GM18508 (cell line): ENCODE measurements at regions not wholly inside any gene's neighbourhood (a gene's known extent, or its start where the extent isn't known, plus 50 kb on each side); places are given as distances from the start of the nearest gene placed in this dataset.

Experiments
- ATAC-seq: cut with Tn5 transposase; IDR thresholded peaks from one replicate; pipeline ENCODE4 v1.9.1; 2021; ENCODE audit warnings: moderate number of reproducible peaks; ENCODE audit not compliant: insufficient read depth, unreplicated experiment

DNA sequence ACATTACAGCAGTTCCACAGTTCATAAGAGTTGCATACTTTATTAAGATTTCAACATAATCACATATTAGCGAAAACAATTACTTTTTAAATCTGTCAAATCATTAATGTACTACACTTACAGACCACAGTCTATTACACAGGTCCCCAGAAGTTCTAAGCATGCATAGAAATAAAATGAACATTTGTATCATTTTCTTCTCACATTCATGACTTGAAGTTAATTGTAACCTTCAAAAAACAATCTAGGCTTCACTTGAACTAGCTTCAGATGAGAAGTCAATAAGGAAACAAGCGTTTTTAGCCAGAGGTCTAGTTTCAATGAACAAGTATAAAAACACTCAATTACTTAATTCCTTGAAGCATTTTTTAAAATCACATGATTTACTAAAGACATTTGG, 238.3 kb downstream of the HACE1 start:
- no peak for ATAC-seq

DNA sequence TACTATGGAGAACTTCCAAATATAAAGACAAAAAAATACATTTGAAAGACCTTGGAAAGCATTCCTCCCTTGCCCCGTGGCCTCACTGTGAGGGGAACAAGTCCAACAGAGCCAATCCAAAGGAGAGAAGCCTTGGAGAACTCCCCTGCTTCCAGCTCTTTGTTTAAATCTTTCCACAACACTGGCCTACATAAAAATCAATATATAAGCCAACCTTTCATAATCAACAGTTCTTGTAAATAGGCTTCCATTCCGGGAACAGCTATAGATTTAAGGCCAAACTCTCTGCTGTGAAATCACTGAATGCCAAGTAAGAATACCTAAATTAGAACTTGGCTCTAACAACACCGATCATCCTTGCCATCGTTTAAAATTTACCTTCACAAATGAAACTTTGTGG, 242.1 kb downstream of the HACE1 start:
- ATAC-seq, result no peak

DNA sequence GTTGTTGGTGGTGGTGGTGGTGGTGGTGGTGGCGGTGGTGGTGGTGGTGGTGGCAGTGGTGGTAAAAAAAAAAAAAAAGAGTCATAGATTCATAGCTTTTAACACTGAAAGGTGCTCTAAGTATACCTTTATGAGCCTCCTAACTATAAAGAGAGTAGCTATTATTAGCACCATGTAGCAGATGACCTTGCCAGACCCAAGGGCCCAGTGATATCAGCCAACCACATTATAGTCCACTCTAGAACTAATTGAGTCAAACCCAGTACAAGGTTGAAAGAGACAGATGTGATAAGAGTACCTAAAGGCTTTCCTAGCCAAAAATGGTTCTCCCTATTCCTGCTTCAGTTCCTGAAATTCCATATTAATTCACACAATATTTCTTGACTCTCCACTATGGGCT, 245.3 kb downstream of the HACE1 start:
- no peak for ATAC-seq

DNA sequence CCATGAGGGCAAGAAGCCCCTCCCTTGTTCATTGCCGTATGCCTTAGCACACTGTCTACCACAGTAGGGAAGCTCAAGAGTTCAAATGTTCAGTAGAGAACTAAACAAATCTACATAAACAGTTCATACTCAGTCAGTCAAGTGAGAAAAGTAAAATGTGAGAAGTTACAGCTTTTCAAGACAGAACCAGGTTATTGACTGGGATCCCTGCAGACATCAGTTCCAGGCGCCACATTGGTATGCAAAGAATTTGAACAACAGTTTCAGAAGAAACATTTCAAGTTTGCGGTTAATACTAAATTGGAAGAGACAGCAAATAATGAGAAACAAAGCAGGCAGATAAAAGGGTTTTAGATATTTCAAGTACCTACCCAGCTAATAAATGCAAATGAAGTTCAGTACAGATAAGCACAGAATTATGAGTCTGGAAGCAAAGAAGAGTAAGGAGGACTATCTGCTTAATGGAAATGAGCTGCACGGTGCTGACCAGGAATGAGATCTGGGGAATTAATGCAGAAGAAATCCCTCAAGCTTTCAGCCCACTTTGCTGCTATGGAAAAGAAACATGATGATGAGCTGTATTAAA, 246.2 kb downstream of the HACE1 start:
- no peak for ATAC-seq

DNA sequence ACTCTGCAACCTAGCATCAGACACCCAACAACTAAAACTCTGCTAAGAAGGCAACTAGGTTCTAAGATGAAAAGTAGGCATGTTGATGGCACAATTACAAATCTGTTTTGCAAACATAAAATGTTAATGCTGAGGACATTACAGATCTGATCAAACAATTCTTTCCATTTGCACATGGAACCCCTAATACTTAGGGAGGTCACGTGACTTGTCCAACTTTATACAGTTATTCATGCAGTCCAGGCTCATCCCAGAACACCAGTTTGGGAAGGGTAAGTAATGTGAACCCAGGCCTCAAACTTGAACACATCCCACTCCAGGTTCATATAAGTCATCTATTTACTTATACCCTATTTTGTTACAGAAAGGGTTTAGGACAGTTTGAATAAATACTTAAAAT, 247.2 kb downstream of the HACE1 start:
- no peak for ATAC-seq

DNA sequence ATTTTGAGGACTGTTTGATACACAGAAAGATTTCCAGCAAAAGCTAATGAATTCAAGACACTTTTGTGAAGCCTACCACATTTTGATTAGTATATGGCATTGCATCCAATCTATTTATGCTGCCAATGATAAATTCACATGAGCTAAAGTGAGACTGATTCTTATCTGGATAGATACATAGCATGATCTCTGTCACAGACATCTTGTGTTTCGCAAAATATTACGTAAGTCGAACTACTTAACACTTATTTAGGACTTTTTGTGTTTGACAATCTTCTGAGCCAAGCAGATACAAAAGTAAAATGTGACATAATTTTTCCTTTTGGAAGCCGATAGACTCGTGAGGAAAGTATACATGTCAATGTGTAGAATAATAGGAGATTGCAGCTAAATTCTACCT, 251.6 kb downstream of the HACE1 start:
- ATAC-seq, result no peak

DNA sequence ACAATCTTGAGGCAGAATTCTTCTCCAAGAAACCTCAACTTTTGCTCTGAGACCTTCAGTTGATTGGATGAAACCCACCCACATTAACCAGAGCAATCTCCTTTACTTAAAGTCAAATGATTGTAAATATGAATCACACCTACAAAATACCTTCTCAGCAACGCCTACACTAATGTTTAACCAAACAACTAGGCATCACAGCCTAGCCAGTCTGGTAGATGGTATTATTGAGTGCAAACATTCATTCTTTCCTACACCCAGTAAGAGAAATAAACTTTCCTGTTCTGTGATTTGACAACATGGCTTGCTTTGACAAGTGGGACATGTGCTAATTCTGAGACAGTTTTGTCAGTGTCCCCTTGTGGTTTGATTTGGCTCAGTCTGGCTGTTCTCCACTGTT, 252.2 kb downstream of the HACE1 start:
- no peak for ATAC-seq

DNA sequence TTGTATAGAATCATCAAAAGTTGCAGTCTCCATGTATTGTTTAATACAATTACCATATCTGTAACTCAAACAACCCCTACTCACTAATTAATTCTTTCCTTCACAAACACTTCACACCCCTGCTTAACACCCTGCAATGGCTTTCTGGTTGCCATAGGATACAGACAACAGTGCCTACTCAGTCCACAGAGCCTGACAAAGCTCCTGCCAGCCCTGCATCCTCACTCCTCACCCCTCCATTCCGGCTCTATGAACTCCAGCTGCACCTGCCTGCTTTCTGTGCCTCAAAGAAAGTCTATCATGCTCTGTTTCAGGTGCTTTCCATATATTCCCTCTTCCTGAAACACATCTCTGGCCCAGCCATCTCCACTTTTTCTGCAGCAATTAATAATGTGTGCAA, 253.4 kb downstream of the HACE1 start:
- no peak for ATAC-seq

DNA sequence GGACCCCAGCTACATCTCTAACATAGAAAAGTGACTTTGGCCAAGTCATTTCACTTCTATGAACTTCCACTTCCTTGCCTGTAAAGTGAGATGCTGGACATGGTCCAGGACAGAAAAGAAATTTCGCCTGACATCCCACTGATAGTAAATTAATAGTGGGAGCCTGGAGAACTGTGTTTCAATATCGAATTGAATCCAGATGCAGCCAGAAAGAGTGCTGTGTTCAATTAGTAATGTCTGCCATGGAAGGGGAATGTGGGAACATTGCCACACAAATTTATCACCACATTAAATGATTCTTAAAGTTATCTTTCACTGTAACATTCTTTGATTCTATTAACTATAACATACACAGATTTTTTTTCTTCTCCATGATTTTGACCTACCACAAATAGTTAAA, 255.0 kb downstream of the HACE1 start:
- no peak for ATAC-seq

DNA sequence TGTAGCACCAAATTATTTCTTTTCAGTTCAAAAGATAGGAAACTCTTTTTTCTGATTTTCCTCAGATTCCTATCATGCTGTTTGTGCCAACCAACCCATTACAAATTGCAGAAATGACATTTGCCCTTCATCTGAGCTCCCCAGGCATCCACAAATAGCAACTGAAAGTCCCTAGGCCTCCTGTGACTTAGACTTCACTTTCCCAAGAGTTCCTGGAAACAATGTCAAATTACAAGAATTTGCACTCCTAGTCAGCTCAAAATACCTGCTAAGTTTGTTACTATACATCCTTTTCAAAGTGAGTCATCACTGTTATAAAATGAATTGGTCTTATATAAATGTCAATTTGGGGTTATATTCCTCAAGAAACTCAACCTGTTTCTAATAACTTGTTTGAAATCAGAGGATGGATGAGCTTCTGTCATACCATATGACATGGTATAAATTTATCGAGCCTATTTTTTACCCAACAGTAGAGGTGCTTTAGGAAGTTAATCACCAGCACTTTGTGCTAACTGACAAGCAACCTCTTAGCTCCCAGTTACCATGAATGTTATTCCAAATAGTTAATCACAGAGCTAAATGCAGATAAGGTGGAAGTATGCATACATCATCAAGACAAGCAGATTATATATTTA, 256.5 kb downstream of the HACE1 start:
- no peak for ATAC-seq

DNA sequence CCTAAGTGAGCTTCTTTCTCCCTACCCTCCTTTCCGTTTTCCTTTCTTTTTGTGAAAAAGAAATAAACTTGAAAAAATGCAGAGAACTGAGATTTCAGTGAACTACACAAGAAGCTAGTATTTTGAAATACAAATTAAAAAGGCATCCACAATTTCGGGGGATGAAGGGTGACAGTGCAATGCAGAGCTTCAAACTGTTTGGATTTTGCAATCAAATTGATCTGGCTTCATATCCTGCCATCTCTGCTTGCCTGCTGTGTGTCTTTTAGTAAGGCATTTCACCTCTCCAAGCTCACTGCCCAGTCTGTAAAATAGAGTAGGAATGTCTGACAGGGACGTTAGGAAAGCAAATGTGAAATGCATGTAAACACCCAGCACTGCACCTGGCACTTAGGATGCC, 258.0 kb downstream of the HACE1 start:
- no peak for ATAC-seq

DNA sequence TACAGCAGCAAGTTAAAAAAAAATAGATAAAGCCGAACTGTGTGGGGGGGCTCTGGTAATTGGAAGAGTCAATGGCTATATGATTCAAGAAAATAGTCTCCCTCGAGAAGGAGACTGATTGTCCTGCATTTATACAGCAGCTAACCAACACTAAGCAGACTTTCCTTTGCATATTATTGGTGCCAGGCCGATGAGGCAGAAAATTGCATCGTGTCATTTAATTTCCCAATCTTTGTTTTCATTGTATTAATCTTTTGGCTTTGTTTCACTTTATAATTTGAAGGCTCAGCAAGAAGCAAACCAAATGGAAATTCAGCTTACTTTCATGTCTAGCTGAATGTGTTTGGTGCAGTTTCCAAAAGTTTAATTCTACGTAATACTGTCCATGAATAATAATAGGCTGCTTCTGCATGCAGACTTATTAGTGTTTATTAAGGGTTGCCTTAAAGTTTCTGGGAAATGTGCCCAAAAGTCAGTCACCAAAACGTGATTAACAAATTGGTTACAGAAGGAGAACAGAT, 258.5 kb downstream of the HACE1 start:
- no peak for ATAC-seq

DNA sequence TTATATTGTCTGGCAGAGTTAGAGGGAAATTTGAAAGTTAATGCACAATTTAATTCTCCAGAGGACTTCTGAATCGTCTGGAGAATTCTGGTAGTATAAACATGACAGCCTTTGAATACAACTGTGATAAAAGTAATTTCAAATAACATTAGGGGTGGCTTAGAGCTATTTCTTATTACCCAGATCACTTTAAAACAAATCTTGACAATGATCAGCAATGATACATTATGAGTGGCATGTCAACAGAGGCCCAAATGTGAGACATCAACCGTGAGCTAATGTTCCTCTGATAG, 259.1 kb downstream of the HACE1 start:
- ATAC-seq, result no peak

DNA sequence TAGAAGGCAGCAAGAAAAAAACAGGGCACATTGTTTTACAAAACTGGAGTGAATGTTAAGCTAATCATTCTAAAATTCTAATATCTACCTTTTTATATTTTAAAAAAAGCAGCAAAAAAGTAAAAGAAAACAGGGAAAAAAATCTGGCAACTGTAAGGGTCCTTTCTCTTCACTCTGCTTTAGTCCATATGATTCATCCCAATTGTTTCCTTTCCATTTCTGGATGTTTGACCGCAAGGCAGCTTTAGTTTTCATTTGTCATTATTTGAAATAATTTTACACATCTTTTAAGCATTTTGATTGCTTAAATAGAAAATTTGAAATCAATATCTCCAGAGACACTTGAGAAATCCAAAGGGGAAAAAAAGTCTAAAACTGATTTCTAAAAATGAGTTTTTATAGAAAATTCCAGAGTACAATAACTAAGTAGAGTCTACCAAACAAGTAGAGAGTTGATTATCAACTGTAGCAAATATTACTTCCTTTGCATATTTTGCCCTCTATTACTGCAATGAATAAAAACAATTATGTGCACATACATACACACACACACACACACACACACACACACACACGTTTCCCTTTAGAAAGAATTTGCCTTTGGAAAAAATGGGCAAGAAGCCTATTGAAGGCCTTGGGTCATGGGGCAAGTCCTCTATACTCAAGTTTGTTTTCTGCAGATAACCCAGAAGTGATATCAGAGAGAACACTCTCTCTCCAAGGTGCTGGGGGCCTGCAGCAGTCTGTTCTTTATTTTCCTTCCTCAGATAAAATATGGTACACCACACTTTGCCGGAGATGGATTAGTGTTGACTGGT, 259.7 kb downstream of the HACE1 start:
- ATAC-seq, result no peak

DNA sequence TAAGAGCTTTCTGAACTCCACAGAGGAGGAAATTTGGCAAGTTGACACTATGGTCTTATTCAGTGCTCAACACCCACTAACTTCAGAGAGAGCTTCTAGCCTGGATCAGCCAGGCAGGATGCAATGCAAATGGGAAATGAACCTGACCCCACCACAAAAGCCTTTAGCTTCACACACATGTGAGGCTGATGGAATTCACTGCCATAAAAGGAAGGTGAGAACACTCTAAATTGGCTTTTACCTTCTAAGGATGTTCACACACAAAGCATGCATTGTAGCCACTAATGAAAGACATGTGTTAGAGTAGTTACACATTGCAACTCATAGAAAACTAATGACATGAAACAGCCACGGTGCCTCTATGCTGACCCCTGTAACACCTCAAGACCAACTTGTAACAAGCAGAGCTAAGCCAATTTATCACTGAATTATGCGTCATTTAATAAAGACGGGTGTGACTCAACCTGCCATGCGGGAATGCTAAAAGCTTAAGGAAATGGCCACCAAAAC, 262.1 kb downstream of the HACE1 start:
- no peak for ATAC-seq

DNA sequence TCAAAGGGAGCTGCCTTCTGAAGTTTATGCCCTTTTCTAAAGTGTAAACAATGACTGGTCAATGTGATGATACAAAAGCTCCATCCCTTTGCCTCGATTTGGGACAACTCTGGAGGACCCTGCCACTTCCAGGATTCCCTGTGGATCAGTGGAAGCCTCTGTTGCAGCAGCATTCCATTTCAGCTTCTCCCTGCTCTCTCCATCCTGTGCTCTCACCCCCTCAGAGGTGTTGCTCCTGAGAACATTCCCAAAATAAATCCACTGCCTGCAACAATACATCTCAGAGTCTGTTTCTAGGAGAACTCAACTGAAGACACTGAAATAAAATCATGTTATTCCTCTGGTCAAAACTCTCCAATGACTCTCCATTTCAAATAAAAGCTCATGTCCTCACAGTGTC, 263.6 kb downstream of the HACE1 start:
- no peak for ATAC-seq

DNA sequence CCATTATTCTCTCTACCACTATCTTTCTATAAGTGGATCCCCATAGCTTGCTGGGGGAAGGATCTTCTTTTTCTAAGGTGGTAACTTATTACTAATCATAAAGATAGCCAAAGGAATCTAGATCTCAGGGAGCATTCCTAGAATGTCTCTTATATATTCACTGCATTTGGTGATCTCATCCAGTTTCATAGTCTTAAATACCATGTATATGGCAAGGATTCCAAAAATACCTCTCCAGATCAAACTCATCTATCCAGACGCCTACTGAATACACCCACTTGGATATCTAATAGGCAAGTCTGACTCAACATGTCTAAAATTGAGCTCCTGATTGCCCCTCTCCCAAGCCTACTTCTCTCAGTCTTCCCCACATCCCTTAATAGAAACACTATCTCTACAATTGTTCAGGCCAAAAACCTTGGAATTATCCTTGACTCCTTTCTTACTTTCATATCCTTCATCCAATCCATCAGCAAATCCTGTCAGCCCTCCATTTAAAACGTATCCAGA, 264.4 kb downstream of the HACE1 start:
- no peak for ATAC-seq

DNA sequence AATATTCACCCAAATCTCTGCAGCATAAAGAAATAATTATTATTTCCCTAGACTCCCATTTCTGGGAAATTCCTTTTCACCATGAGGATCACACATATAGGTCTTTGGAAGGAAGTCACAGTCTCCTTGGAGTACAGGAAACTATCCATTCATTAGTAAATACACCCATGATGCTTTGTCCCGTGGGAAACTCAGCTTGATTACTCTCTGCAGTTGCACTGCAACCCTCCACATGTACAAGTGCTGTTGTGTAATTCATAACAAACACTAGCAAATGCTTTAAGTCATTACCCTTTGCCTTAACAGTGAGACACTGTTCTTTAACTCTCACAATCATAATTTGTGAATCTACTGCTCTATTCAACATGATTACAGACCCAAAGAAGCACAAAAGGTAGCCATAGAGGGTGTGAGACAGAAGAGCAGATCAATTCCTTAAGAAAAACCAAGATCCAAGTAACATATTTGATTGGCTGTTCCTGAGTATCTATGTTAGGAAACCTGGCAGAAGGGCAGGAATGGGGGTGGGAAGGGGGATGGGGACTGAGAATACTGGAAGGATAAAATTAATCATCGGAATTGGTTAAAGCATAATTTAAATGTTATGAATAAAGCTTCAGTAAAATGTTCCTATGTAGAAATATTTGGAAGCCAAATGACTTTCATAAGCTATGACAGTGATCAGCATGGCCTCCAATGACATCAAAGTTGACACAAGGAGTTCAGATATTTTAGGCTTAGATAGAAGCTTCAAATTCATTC, 268.0 kb downstream of the HACE1 start:
- no peak for ATAC-seq

DNA sequence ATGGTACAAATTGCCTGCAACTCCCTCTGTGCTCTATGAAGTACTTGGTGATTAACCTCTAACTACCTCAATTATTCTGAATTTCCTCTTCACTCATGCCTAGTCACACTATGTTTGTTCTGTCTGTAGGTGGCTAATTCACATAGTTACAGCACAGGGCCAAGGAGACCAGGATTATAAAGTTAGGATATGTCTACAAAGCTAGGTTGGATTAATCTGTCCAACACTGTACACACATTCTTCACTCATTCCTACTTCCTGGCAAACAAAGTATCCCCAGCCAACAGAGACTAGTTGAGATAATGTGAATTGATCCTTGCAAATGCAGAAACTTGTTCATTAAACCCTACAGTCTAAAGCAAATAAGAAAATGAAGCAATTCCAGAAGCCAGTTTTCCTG, 269.8 kb downstream of the HACE1 start:
- no peak for ATAC-seq

DNA sequence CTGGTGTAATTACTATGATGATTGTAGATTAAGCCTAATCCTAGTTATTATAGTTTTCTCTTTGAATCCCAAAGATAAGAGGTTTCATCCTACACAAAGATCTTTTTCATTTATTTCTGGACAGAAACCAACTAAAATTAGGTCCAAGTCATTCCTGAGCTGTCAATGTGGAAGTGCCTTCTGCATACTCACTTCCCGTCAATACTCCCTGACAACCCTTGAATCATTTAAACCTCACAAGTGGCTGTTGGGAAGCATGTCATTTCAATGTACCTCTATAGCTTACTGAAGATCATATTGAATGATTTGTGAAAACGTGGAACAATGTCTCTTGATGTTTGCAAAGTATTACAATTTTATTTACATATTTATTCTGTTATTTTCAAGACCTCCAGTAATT, 274.1 kb downstream of the HACE1 start:
- ATAC-seq, result no peak

DNA sequence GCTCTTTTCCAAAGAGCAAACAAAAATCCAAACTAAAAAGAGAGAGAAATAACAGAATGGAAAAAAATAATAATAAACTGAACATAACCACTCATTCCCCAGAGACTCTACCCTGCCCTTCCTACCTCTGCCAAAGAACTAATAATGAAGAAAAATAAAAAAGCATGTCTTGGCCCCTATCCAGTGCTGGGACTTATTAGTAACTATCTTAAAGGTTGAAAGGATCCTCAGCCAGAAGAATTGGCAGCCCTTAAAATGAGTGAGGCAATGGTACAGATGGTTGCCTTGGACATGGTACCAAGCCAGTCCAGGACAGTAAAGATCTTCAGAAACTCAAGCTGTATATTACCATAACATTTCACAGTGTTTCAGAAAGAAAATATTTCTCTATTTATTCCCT, 279.3 kb downstream of the HACE1 start:
- ATAC-seq, result no peak
